Iris pigment epithelial cell (primary cell): ENCODE measurements at regions not wholly inside any gene's neighbourhood (a gene's known extent, or its start where the extent isn't known, plus 50 kb on each side); places are given as distances from the start of the nearest gene placed in this dataset.
"Not testable (repeated sequence)": the region's sequence is repeated elsewhere in the genome, so short reads cannot be mapped to it uniquely, and the experiment has no call there.

ENCODE experiments used
- DNase-seq: peaks from one replicate; pipeline ENCODE4 v3.0.0-alpha.2; 2011; ENCODE audit warnings: low read depth

DNA sequence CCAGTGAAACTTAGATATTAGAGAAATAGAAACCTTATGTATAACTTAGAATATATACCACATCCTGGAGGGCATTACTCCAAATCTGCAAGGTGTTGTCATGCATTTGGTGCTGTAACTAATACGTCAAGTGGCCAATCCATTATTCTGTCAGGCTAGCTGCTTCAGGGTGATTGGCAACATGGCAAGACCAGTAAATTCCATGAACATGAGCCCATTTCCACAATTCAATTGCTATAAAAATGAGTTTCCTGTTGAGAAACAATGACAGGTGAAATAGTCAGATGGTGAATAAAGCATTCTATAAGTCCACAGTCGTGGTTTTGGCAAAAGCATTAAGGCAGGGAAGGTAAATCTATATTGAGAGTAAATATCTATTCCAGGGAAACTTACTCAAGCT, 566.0 kb downstream of the ADGRL2 start:
- DNase-seq: no peak

DNA sequence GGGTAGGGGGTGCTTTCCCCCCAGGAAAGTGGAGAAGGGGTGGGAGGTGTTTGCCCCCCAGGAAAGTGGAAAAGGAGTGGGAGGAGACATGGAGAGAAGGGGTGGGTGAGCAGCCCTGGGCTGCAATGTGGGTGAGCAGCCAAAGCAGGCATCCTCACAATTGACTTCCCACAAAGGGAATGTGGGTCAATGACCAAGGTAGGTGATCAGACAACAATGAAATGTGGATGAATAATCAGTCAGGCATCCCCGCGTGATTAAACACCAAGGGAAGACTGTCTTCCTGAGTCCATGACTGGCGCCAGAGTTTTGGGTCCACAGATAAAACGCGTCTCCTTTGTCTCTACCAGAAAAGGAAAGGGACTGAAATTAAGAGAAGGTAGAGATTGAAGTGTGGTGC, 558.8 kb downstream of the ADGRL2 start:
- not testable (repeated sequence) for DNase-seq

DNA sequence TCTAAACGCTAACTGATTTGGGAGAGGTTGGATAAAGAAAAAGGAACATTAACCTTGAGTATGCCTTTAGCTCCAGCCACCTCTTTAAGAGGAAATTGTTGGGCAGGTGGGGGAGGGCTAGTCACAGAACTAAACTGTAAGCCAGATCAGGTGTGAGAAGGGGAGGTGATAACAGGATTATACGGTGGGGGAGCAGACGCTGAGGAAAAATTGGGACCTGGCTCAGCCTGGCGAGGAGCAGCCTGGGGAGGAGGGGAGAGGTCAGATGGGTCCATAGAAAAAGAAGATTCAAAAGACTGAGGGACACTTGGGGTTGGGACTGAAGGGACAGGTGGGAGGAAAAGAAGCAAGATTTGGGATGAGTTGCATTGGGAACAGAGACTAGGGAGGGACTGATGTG, 558.0 kb downstream of the ADGRL2 start:
- not testable (repeated sequence) for DNase-seq

DNA sequence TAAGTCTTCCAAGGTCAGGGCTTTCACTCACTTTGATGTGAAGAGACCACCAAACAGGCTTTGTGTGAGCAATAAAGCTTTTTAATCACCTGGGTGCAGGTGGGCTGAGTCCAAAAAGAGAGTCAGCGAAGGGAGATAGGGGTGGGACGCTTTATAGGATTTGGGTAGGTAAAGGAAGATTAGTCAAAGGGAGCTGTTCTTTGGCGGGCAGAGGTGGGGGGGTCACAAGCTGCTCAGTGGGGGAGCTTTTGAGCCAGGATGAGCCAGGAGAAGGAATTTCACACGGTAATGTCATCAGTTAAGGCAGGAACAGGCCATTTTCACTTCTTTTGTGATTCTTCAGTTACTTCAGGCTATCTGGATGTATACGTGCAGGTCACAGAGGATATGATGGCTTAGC, 553.8 kb downstream of the ADGRL2 start:
- DNase-seq: not testable (repeated sequence)

DNA sequence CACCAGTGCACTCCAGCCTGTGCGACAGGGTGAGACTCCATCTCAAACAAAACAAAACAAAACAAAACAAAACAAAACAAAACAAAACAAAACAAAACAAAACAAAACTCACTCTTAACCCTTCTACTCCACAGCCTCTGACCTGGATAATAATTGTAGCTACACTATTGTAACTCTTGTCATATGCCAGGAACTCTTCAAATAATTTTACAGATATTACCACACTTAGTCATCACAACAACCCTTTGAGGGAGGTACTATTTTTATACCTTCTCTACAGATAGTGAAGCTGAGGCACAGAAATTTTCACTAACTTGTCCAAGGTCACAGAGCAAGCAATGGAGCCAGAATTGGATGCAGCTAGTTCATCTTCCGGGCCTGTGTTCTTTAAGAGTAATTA, 547.8 kb downstream of the ADGRL2 start:
- DNase-seq: no peak

DNA sequence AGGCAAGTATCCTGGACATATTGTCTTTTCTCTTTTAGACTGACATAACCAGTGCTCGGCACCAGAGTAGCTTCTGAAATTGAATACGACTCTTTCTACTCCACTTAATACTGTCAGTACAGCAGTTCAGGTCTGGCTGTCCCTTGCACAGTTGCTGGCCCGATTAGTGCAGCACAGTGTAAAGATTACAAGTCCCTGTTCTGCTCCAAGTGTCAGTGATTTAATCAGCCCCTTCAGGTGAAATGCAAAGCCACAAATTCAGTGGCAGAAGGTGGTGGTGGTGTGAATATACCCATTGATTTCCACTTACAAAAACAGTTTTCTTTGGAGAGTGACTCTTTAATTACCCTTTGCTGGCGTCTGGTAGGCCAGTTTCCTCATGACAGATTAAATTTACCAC, 545.4 kb downstream of the ADGRL2 start:
- no peak for DNase-seq

DNA sequence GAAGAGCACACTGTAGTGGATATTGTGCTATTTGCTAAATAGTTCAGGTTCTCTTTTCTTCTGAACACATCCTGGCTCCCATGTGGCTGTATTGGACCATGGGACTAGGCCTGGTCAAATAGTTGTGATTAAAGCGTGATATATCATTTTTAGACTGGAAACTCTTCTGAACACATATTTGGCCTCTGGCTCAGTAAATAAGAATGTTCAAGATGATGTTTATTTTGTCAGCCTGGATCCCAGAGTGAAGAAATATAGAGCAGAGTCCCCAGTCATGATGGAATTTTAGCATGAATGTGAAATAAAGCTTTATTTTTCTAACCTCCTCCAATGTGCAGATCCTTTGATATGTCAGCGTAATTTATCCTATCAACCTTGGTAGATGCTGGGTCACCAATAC, 542.6 kb downstream of the ADGRL2 start:
- DNase-seq: peak; percentile 14

DNA sequence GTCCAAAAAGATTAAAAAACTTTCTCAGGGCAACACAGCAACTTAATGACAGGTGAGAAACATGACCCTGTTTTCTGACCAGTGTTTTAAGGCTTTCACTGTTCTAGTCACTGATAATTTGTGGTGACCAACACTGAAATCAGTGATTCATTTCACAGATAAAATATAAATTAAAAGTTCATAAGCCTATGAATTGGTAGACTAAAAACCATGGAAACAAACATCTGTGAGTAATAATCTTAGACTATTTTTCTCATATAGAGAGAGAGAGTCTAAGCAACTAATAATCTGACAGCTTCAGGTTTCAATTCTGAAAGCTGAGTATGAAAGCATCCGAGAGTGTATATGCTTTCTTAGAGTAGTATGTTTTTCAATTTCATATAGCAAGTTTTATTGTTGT, 536.9 kb downstream of the ADGRL2 start:
- DNase-seq: no peak

DNA sequence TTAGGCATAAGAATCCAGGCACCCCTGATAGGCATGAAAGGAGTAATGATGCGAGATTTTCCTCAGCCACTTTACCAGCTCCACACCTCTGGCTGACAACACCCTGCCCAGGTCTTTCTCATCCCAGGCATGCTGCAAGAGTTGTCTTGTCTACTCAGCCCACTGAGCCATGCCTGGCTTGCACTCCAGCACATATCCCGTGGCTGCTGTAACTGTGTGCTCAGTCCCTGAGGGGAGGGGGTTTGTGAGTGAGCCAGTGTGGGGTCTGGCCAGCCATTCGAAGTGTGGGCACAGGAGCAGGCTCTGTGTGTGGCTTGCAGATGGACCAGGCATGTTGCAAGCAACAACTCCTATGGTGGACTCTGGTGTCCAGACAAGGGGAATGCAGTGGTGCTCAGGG, 529.6 kb downstream of the ADGRL2 start:
- DNase-seq: no peak

DNA sequence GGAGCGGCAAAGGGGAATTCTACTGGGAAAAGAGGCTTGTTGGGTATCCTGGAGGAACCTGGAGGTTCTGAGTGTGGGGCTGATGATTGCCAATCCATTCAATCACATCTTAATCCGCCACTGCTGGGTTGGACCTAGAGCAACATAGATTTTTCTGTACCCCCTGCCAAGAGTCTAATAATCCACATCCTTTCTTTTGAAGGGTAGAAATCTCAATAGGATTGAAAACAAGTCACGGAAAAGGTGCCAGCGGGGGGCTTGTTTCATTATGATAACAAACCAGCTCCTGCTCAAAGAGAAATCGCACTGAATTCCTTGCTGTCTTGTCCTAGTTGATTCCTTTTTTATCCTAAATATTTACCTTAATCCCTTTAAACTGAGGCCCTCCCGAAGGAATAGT, 528.5 kb downstream of the ADGRL2 start:
- DNase-seq: no peak

DNA sequence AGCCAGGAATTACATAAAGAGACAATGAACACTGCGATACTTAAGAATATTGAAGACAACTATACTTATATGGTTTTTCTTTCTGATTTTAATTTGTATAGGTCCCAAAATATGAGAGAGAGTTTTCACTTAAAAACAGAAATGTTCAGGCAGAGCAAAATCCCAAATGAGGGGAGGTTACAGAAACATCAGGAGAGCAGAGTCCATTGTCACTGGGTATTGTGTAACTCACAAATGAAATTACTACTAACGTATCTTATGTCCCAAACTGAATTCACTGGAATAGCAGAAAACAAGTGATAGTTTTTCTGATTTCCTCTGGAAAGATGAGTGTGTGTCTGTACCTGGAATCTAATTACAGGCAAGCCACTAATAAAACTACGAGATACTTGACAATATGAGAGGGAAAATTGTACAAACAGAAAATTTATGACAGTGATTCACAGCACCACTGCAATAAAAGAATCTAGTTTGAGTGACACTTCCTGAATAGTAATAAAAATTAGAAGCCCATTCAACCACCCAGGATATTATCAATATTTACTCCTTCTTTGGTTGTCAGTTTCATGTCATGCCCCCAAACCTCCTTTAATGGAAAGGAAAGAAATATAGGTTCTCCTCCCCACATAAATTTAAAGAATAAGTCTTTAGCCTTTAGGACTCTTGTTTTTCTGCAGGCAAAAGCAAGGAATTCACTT, 522.6 kb downstream of the ADGRL2 start:
- no peak for DNase-seq

DNA sequence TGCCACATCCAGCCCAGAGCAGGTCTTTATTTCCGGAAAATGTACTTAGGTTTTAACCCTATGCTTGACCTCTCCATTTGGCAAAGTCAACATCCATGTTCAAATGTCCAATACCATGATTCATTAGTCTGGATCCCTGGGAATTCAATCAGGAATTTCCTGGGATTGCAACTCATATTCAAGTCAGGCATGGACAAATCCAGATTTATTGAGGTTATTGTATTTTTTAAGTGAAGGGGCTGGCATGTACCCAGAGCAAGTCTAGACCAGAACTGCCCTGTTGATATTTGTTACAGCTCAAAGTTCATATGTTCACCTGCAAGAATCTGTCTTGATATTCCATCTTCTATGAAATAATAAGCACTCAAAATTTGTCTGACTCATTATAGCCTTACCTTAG, 521.1 kb downstream of the ADGRL2 start:
- DNase-seq: peak; percentile 2

DNA sequence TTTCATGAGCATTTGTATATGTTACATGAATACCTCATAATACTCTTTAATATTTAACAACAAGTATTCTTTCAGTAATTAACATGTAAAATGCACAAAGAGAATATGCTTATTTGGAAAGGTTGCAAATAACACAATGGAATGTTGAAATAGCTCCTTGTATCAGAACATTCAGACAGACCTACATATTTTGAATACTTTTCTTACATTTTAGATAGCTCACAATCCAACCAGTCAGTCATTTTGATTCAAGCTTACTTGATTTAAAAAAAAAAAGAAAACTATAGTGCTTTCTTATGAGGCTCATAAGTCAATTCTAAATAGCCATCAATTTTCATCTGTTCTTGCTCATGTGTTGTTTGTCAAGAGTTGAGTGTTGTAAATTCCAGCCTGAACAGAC, 518.8 kb downstream of the ADGRL2 start:
- DNase-seq: peak; percentile 7

DNA sequence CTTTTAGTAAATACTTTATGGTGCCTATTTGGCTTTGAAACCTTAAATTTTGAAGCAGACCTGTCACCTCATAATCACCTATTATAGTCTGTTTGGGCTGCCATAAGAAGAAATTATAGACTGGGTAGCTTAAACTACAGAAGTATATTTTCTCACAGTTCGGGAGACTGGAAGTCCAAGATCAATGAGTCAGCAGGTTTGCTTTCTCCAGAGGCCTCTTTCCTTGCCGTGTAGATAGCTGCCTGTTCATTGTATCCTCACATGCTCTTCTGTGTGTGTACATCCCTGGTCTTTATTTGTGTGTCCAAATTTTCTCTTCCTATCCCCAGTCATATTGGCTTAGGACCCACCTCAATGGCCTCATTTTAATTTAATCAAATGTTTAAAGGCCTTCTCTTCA, 518.2 kb downstream of the ADGRL2 start:
- peak; percentile 29 for DNase-seq

DNA sequence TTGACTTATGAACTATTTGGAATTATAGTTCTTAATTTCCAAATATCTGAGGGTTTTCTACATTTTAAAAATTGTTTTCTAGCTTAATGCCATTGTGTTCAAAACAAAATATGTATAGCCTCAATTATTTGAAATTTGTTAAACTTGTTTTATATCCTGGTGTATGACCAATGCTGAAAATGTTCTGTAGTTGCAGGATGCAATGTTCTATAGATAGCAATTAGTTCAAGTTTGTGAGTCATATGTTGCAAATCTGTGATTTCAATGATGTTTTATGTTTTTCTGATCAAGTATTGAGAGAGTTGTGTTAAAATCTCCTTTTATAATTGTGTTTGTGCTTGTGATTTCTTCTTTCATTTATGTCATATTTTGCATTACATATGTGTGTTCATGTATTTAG, 517.5 kb downstream of the ADGRL2 start:
- peak; percentile 23 for DNase-seq

DNA sequence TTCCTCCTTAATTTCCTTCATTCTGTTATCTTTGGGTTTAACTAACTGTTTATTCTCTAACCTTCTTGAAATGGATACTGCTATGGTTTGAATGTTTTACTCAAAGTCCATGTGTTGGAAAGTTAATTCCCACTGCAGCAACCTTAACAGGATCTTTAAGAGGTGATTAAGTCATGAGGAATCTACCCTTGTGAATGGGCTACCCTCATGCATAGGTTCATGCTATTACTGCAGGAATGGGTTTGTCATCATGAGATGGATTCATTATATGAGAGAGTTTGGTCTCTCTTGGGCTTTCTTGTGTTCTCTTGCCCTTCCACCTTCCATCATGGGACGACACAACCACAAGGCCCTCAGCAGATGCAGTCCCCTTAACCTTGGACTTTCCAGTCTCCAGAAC, 516.9 kb downstream of the ADGRL2 start:
- DNase-seq: peak; percentile 28

DNA sequence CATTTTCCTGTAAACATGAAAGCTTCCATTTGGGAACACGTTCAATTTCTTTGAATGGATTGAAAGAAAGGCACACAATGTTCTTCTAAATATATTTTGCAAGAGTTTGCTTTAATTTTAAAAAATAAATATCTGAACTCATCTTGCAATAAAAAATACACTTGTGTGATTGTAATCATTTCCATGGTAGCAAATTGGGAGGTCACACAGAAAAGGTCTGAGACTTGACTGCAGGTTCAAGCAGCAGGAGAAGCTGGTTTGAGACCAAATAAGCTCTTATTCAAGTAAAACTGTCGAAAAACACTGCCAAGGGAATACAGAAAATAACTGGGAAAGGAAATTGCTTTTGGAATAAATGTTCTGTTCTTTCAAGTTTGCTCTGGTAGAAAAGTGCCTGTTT, 498.9 kb downstream of the ADGRL2 start:
- DNase-seq: no peak

DNA sequence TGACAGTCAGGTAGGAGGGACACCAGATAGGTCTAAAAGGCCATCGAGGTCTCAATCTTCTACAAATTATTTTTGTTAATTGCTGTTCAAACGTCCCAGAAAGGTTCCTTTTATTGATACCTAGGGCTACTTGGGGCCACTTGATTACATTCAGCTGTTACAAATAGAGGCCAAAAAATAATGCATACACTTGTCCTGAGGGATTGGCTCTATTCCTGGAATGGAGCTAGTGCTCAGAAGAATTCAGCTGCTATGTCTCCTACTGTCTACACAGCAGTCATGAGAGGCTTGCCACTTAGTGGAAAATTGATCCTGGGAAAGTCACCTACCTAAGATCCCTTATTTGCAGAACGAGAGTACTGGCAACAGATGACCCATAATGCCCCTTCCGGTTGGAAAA, 498.3 kb downstream of the ADGRL2 start:
- no peak for DNase-seq

DNA sequence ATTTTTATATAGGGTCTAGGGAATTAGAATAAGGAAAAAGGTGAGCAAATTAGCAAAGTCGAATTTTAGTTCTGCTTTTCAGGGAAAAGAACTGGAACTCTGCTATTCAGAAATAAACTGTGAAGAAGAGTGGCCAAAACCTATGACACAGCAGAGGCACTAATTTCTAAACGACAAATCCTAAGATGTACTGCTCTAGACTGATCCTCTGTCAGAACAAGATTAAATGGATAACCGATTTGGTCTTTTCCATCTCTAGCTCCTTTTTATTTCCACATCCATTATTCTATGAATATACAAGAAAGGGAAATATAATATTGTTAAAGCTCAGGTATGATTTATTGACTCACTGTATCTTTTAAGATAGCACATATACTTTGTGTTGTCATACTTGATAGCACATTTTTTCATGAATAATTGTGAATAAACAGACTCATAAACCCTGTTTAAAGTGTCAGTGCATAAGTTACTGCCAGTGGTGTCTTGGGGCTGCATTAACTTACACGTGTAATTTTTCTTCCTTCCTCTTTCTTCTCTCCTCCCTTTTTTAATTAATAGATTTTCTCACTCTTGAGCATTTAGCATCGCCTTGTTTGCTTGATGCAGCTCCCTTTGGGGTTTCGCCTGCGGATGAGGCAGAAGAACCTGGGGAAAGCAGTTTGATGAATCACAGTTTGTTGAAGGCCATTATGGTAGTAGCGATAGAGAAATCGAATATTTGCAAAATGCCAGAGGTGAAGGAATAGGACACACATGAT, 496.6 kb downstream of the ADGRL2 start:
- no peak for DNase-seq

DNA sequence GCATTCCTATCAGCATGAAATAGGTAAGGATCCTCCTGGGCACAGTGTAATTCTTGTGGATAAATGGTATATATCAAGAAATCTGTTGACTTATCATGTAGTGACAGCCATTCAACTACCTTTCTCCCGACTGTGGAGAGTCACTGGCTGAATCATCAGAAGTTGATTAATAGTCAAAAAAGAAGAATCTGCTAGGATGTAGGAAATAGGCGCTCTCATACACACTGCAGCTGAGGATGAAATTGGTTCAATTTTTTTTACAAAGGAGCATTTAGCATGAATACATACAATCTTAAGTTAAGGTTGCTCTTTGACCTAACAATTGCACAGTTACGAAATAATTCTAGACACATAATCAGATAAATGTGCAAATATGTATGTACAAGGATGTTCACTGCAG, 486.8 kb downstream of the ADGRL2 start:
- DNase-seq: no peak

DNA sequence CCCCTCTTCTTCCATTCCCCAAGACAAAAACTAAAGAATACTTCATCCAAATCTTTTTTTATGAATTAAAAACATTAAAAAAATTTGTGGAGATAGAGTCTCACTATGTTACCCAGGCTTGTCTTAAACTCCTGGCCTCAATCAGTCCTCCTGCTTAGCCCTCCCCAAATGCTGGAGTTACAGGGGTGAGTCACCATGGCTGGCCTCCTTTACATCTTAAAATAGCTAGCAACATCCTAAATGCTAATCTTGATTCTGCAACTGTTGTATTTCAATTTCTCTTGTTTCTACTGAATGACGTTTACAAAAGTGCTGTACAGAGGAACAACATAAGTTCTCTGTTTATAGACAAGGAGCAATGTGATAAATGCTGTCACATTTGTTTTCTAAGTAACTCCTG, 483.5 kb downstream of the ADGRL2 start:
- no peak for DNase-seq

DNA sequence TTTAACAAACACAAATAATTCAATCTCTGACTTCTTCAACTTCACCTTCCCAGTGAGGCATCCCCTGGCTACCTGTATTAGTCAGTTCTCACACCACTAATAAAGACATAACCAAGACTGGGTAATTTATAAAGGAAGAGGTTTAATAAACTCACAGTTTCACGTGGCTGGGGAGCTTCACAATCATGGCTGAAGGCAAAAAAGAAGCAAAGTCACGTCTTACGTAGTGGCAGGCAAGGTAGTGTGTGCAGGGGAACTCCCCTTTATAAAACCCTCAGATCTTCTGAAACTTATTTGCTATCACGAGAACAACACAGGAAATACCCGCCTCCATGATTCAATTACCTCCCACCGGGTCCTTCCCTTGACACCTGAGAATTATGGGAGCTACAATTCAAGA, 478.5 kb downstream of the ADGRL2 start:
- no peak for DNase-seq

DNA sequence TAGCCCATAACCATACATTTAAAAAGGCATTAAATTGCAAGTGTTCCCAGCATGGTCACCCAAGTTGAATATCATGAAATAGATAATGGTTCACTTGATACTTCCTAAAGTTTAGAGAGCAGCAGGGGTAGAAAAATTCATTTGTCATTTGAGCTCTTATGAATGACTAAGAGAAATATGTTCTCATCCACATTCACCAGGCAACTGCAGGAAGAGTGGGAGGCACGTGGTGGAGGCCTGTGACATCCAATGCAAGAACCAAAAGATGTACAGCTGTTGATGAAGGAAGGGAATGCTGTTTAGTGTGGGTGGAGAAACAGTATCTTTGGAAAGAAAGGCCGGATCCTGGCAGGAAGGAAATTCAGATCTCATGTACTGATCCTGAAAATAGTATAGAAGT, 473.1 kb downstream of the ADGRL2 start:
- DNase-seq: peak; percentile 3

DNA sequence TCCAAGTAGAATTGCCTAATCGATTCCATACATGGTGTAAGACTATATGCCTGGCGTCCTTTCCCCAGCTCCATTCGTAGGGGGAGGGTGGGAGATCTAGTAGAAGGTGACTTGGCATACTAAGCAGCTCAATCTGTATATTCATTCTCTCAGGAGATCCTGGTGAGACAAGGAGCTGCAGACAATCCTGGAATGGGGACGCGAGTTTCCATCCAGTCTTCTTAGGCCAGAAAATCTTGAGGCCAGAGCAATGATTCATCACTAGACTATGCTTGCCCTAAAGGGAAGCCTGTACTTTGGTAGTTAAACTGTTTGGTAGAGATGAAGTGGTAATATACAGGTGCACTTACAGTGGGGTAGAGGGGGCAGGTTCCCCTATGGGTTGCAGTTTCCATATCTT, 468.7 kb downstream of the ADGRL2 start:
- DNase-seq: peak; percentile 15
